ENCODE measurements at regions not wholly inside any gene's neighbourhood (a gene's known extent, or its start where the extent isn't known, plus 50 kb on each side); places are given as distances from the start of the nearest gene placed in this dataset.

DNA sequence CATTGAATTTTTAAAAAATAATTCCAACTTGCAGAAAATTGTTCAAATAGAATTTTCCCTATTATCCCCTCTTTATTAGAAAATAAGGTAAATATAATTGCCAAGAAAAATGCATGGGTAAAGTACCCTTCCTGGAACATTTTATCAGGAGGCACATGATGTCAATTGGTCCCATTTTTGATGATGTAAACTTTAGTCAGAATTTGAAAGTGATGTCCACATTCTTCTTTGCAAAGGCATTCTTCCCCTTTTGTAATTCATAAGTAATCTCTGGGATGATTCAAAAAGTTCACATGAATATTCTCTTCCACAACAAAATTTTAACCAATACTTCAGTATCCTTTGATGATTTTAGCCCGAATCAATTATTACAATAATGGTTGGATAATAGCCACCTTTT, 86.9 kb upstream of the ANO3 start:
- peak; percentile 5 for DNase-seq (ENCODE audit: low spot score)

GRCh38 chr11:26247340-26247739, 84.6 kb upstream of the ANO3 start:
- peak; percentile 70 for DNase-seq (ENCODE audit: low spot score)

- DNase-seq (ENCODE audit: low spot score), result no peak
Observed at GRCh38 chr11:26248661-26249060, 83.3 kb upstream of the ANO3 start.

DNA sequence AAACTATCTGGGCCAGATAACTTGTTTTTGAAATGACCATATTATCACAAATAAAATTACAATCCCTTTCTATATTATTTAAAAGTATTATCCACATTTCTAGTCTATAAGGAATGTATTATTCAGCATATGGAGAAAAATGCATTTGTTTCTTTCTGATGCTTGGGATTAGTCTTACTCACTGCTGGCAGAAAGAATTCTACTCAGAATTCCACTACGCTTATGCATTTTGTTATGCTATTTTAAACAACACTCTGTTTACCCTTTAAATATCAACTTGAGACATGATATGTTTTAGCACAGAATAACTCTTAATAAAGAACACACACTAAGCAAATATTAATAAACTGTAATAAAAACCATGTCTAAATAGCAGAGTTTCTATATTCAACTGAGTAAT, 77.6 kb upstream of the ANO3 start:
- DNase-seq (ENCODE audit: low spot score), result no peak

- no peak for DNase-seq (ENCODE audit: low spot score)
Observed at GRCh38 chr11:26263769-26264168, 68.2 kb upstream of the ANO3 start.

- no peak for DNase-seq (ENCODE audit: low spot score)
Observed at GRCh38 chr11:26264266-26264665, 67.7 kb upstream of the ANO3 start.

- DNase-seq (ENCODE audit: low spot score), result no peak
Observed at GRCh38 chr11:26268980-26269660, 62.8 kb upstream of the ANO3 start.

DNA sequence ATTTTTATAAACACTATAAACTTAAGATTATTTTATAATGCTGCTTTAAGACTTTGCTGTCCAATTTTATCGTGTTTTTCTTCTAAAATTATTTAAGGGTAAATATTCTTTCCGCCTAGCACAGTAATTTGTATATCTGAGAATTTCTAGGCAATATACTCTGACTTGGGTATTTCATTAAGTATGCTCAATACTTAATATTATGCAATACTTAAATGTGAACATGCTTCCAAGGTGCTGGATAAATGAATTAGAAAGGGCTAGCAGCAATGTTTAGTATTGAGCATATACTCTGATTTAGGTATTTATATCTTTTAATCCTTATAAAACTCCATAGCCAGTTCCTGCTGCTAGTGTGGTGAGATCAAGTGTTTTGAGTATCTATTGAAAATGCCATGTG, 60.3 kb upstream of the ANO3 start:
- no peak for DNase-seq (ENCODE audit: low spot score)

DNA sequence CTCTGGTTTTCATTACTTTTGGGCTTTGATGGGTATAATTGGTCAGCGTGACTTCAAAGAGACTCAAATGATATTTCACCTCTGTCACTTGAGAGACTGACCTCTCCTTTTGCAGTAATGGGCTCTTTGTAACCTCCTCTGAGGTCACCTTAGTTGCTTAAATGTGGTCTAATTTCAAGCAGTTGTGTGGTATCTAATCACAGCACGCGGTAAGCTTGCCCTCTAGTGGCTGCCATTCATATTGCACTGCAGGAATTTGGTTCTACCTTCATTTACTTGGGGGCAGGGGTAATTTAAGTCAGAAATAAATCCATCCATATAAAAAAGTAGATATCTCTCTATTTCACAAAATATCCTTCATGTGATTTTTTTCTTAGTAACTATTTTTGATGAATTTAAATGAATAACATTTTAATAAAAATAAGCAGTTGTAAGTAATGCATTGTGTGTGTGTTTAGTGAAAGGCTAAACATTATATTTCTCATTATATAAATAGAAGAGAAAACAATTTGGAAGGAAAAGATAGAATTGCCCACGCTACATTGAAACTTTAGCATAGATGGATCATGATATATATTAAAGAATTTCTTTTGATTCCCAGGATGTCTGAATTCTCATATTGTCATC, 55.0 kb upstream of the ANO3 start:
- DNase-seq (ENCODE audit: low spot score), result peak; percentile 59

DNA sequence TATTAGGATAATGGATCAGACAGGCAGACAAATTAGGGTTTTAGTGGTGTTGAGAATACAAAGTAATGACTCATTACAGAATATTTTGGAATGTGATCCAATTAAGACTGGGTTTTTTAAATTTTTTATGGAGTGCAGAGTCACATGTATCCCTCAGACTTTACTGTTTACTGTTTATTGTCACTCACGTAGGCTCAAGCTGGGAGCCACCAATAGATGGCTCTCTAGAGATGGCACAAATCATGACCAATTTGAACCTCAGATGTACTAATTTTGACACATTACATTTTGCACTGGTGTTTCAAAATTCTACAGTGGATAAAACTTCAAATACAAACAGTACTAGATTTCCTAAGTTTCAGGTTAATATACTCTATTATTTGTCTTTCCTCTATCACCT, 53.6 kb upstream of the ANO3 start:
- no peak for DNase-seq (ENCODE audit: low spot score)
